ENCODE measurements at regions not wholly inside any gene's neighbourhood (a gene's known extent, or its start where the extent isn't known, plus 50 kb on each side); places are given as distances from the start of the nearest gene placed in this dataset.

DNA sequence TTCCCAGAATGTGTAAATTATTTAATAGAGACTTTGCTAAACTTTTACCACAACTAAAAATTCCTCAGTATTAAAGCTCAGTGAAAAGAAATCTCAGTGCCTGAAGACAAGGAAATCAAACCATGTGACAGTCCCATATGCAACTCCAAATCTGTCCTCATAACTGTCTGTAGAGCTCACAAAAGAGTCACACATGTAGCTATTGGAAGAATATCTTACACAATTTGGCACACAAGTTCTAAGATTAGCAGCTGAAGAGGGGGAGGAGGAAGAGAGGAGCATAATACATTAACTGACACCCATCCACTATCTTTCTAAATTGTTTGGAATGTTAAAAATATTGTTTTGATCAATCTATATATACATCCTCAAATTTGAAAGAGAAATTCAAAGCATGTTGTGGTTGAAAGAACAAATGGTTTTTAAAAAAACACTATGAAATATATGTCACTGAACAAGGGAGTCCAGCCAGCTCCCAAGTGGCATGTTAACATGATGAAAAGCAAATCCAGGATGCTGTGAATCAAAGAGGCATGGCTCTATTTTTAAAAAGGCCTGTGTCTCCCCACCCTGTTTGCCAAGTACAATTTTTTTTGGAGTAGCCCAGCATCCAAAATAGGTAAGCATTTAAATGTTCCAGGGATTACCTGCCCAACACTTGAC, 126.3 kb upstream of the NANOGP8 start:
- Histone ChIP-seq H3K36me3 (ENCODE audit: control insufficient read depth, insufficient read depth, low read length) (no peaks in the 10 kb centered on the region), H3K27ac (ENCODE audit: low read depth, low read length, severe bottlenecking) (no peak overlapping the region), H3K4me1 (ENCODE audit: control insufficient read depth, insufficient read depth, low read length, poor library complexity, severe bottlenecking) (no peaks in the 10 kb centered on the region), H3K9me3 (ENCODE audit: control insufficient read depth, low read length) (no peaks in the 10 kb centered on the region), H3K4me3 (ENCODE audit: extremely low read depth, insufficient read depth, low read length, poor library complexity, severe bottlenecking) (no peak overlapping the region)

DNA sequence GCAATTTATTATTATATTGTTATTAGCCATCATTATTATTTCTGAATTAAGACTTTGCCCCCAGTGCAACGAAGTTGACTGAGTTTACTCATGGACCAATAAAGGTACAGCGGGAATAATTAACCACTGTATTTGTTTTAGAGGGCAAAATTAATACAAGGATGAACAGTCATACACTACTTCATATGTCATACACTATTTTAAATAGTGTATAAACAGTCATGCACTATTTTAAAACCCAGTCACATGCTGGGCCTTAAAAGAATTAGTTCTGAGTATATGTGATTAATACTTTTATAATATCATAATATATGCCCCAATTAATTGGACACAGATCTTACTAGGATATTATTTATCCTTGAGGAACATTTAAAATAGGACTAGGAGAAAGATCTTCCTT, 125.3 kb upstream of the NANOGP8 start:
- H3K36me3 ChIP-seq (ENCODE audit: control insufficient read depth, insufficient read depth, low read length): no peaks in the 10 kb centered on the region
- H3K4me1 ChIP-seq (ENCODE audit: control insufficient read depth, insufficient read depth, low read length, poor library complexity, severe bottlenecking): no peaks in the 10 kb centered on the region
- no peaks in the 10 kb centered on the region for H3K9me3 ChIP-seq (ENCODE audit: control insufficient read depth, low read length)
- no CpG with 5 or more reads among the region's 2 CpGs for WGBS, 2 experiments (ENCODE audit: insufficient coverage in 2 of 2)
- H3K27ac ChIP-seq (ENCODE audit: low read depth, low read length, severe bottlenecking): no peak overlapping the region
- no peak overlapping the region for H3K4me3 ChIP-seq (ENCODE audit: extremely low read depth, insufficient read depth, low read length, poor library complexity, severe bottlenecking)

DNA sequence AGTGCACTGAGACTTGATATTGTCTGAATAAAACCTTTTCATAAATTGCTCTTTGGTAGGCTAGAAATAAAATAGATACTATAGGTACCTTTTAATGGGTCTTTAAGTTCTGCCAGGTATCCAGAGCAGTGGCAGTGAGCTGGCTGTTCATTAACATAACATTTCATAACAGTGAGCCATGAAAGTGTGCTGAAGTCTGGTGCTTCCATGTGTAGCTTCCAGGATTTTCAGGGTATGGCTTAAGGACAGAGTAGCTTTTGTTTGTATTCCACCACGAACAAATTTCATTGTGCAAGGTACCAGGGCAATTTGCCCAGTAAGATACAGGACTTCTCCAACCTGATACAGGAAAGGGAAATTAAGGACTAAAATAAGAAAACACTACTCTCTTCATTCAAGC, 124.7 kb upstream of the NANOGP8 start:
- no peak overlapping the region for H3K4me3 ChIP-seq (ENCODE audit: extremely low read depth, insufficient read depth, low read length, poor library complexity, severe bottlenecking)
- H3K4me1 ChIP-seq (ENCODE audit: control insufficient read depth, insufficient read depth, low read length, poor library complexity, severe bottlenecking): no peaks in the 10 kb centered on the region
- no peaks in the 10 kb centered on the region for H3K9me3 ChIP-seq (ENCODE audit: control insufficient read depth, low read length)
- no CpG with 5 or more reads among the region's 1 CpG for WGBS, 2 experiments (ENCODE audit: insufficient coverage in 2 of 2)
- H3K36me3 ChIP-seq (ENCODE audit: control insufficient read depth, insufficient read depth, low read length): no peaks in the 10 kb centered on the region
- H3K27ac ChIP-seq (ENCODE audit: low read depth, low read length, severe bottlenecking): no peak overlapping the region

DNA sequence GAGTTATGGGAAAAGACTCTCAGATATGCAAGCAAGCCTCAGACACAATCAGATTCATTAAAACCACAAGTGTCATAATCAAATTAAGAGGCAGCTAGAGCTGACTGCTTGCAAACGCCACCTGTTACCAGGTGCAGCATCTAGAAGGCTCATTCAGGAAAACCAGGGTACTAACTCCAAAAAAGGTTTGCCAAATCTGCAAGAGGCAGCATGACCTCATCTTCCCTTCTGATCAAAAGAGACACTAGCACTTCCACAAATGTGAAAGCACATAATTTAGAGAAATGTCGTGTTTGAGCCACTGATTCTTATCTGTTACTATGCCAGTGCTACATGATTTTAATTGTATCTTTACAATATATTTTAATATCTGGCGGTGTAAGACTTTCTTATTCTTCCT, 123.3 kb upstream of the NANOGP8 start:
- Histone ChIP-seq H3K9me3 (ENCODE audit: control insufficient read depth, low read length) (no peaks in the 10 kb centered on the region), H3K36me3 (ENCODE audit: control insufficient read depth, insufficient read depth, low read length) (no peaks in the 10 kb centered on the region), H3K27ac (ENCODE audit: low read depth, low read length, severe bottlenecking) (no peak overlapping the region), H3K4me3 (ENCODE audit: extremely low read depth, insufficient read depth, low read length, poor library complexity, severe bottlenecking) (no peak overlapping the region), H3K4me1 (ENCODE audit: control insufficient read depth, insufficient read depth, low read length, poor library complexity, severe bottlenecking) (no peaks in the 10 kb centered on the region)
- WGBS, 2 experiments (ENCODE audit: insufficient coverage in 2 of 2): 88 to 90% methylated on average over 1 of the region's 3 CpGs

DNA sequence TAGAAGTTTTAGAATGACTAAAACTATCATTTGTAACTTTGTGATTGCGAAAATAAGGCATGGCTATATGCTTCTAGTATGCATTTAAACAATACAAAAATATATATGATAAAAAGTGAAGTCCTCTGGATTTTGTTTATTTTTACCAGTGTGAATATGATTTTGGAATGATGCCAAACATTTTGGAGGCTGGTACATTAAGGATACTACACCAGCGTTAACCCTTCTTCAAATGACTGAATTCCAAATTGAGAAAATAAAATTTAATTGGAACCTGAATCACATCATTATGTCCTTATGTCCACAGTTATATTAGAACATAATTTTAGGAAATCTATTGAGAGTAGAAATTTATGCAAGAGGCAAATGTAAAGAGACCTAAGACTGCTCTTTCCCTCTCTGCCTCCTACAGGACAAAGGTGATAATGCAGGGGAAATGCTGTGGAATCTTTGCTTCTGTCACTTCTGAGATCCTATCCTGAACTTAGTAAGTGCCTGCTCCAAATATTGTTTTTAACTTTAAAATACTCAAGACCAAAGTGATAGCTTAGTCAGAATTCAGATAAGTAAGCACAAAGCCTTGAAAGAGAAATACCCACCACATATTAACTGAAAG, 121.1 kb upstream of the NANOGP8 start:
- WGBS, 2 experiments (ENCODE audit: insufficient coverage in 2 of 2): no CpG with 5 or more reads among the region's 2 CpGs
- Histone ChIP-seq H3K4me1 (ENCODE audit: control insufficient read depth, insufficient read depth, low read length, poor library complexity, severe bottlenecking) (no peaks in the 10 kb centered on the region), H3K36me3 (ENCODE audit: control insufficient read depth, insufficient read depth, low read length) (no peaks in the 10 kb centered on the region), H3K9me3 (ENCODE audit: control insufficient read depth, low read length) (no peaks in the 10 kb centered on the region), H3K4me3 (ENCODE audit: extremely low read depth, insufficient read depth, low read length, poor library complexity, severe bottlenecking) (no peak overlapping the region), H3K27ac (ENCODE audit: low read depth, low read length, severe bottlenecking) (no peak overlapping the region)

DNA sequence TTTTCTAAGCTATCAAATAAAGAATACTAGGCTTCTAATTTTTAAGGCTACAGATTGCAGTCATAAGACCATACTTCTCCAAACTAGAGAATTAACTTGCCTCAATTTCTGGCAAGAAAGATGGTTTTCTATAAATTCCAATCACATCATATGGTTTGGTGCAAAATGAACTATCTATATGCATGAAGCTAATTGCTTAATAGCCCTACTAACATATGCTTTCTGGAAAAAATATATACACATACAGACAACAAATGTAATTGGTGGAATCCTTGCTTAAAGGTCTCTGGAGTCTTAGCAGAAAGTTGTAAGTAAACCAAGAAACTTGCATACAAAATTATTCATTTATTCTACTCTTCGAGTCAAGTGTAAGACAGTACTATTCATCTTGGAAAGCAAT, 113.1 kb upstream of the NANOGP8 start:
- H3K36me3 ChIP-seq (ENCODE audit: control insufficient read depth, insufficient read depth, low read length): no peaks in the 10 kb centered on the region
- H3K4me1 ChIP-seq (ENCODE audit: control insufficient read depth, insufficient read depth, low read length, poor library complexity, severe bottlenecking): no peaks in the 10 kb centered on the region
- WGBS, 2 experiments (ENCODE audit: insufficient coverage in 2 of 2): no CpG with 5 or more reads among the region's 1 CpG
- H3K4me3 ChIP-seq (ENCODE audit: extremely low read depth, insufficient read depth, low read length, poor library complexity, severe bottlenecking): no peak overlapping the region
- H3K9me3 ChIP-seq (ENCODE audit: control insufficient read depth, low read length): no peaks in the 10 kb centered on the region
- H3K27ac ChIP-seq (ENCODE audit: low read depth, low read length, severe bottlenecking): no peak overlapping the region

DNA sequence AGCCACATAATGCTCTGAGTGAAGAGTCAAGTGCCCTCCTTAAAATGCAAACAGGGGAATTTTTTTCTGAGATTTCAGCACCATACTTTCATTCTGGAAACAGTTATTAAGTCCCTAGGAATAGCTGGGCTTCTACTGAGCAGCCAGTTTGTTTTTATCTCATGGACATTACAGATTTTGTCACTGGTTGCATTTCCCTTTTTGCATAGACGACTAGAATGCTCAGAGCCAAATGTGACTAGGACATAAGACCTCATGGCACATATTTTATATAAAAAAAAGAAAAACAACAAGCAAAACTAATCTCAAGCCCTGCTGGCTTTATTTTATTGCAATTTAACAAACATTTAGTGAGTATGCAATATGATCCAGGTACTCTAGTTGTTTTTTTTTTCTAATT, 112.7 kb upstream of the NANOGP8 start:
- H3K4me1 ChIP-seq (ENCODE audit: control insufficient read depth, insufficient read depth, low read length, poor library complexity, severe bottlenecking): no peaks in the 10 kb centered on the region
- H3K36me3 ChIP-seq (ENCODE audit: control insufficient read depth, insufficient read depth, low read length): no peaks in the 10 kb centered on the region
- no peak overlapping the region for H3K27ac ChIP-seq (ENCODE audit: low read depth, low read length, severe bottlenecking)
- H3K9me3 ChIP-seq (ENCODE audit: control insufficient read depth, low read length): no peaks in the 10 kb centered on the region
- WGBS, 2 experiments (ENCODE audit: insufficient coverage in 2 of 2): 86% methylated on average over 1 of the region's 1 CpG; no CpG with 5 or more reads in 1 of the 2 experiments
- no peak overlapping the region for H3K4me3 ChIP-seq (ENCODE audit: extremely low read depth, insufficient read depth, low read length, poor library complexity, severe bottlenecking)

DNA sequence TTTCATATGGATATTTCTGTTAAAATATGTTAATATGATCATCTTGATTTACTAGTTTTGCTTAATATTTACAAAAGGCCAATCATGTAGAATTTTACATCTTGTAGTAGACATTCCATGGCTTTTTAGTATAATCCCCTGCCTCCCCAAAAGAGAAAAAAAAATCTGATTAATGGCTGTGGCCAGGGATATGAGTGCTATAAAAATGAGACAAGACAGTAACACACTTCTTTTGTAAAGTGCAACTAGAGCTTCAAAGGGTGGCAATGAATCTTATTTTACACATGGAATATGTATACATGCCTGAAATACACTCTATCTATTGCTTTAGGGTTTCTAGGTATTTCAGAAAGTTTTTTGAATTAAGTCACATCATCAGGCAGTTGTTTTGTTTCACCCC, 112.2 kb upstream of the NANOGP8 start:
- Histone ChIP-seq H3K9me3 (ENCODE audit: control insufficient read depth, low read length) (peaks cover 2% of the 10 kb centered on the region), H3K27ac (ENCODE audit: low read depth, low read length, severe bottlenecking) (no peak overlapping the region), H3K4me3 (ENCODE audit: extremely low read depth, insufficient read depth, low read length, poor library complexity, severe bottlenecking) (no peak overlapping the region), H3K36me3 (ENCODE audit: control insufficient read depth, insufficient read depth, low read length) (no peaks in the 10 kb centered on the region), H3K4me1 (ENCODE audit: control insufficient read depth, insufficient read depth, low read length, poor library complexity, severe bottlenecking) (no peaks in the 10 kb centered on the region)

DNA sequence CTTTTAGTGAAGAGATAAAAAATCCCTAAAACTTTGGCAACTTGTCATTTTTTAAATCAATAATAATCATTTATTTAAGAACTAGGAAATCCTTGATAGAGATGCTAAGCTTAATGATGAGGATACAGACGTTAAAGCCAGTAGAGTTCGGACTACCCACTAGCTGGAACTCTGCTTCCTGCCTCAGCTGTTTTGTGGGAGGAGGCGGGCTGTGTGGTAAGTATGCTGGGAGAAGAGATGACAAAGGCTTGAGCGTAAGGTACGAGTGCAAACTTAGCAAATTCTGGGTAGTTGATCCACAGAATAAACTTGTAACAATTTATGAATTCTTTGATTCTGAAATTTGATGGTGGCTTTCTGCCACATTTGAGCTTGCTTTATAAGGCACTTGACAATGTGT, 111.2 kb upstream of the NANOGP8 start:
- no peaks in the 10 kb centered on the region for H3K36me3 ChIP-seq (ENCODE audit: control insufficient read depth, insufficient read depth, low read length)
- no peak overlapping the region for H3K4me3 ChIP-seq (ENCODE audit: extremely low read depth, insufficient read depth, low read length, poor library complexity, severe bottlenecking)
- no peak overlapping the region for H3K27ac ChIP-seq (ENCODE audit: low read depth, low read length, severe bottlenecking)
- 78 to 88% methylated on average over 3 to 5 of the region's 5 CpGs for WGBS, 2 experiments (ENCODE audit: insufficient coverage in 2 of 2)
- H3K9me3 ChIP-seq (ENCODE audit: control insufficient read depth, low read length): peaks cover 12% of the 10 kb centered on the region
- no peaks in the 10 kb centered on the region for H3K4me1 ChIP-seq (ENCODE audit: control insufficient read depth, insufficient read depth, low read length, poor library complexity, severe bottlenecking)

DNA sequence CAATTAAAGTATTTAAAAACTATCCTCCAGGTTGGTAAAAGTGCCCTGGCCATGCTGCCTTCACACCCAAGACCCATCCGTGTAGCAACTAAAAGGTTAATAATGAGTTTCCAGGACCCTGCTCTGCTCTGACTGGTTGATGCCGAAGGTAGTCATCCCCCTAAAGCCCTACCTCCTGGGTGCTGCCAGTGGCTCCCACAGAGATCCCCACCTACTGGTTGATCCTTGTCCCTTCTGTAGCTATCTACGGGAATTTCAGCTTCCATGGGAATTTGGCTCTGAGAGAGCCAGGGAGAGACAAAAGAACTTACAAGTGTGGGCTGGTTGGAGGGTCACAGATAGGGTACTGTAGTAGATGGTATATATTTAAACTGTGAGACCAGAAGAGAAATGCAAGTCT, 110.6 kb upstream of the NANOGP8 start:
- peaks cover 17% of the 10 kb centered on the region for H3K9me3 ChIP-seq (ENCODE audit: control insufficient read depth, low read length)
- H3K4me3 ChIP-seq (ENCODE audit: extremely low read depth, insufficient read depth, low read length, poor library complexity, severe bottlenecking): no peak overlapping the region
- no peak overlapping the region for H3K27ac ChIP-seq (ENCODE audit: low read depth, low read length, severe bottlenecking)
- WGBS, 2 experiments (ENCODE audit: insufficient coverage in 2 of 2): 79% methylated on average over 2 of the region's 3 CpGs
- H3K4me1 ChIP-seq (ENCODE audit: control insufficient read depth, insufficient read depth, low read length, poor library complexity, severe bottlenecking): no peaks in the 10 kb centered on the region
- no peaks in the 10 kb centered on the region for H3K36me3 ChIP-seq (ENCODE audit: control insufficient read depth, insufficient read depth, low read length)

DNA sequence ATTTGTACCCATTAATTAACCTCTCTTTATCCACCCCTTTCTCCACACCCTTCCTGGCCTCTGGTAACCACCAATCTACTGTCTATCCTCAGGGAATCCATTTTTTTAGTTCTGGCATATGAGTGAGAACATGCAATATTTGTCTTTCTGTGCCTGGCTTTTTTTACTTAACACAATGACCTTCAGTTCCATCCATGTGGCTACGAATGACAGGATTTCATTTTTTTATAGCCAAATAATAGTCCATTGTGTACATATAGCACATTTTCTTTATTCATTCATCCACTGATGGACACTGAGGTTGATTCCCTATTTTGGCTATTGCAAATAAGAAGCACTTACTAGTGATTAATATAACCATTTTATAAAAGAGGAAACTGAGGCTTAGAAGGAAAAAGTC, 109.9 kb upstream of the NANOGP8 start:
- no peaks in the 10 kb centered on the region for H3K4me1 ChIP-seq (ENCODE audit: control insufficient read depth, insufficient read depth, low read length, poor library complexity, severe bottlenecking)
- no peaks in the 10 kb centered on the region for H3K36me3 ChIP-seq (ENCODE audit: control insufficient read depth, insufficient read depth, low read length)
- no peak overlapping the region for H3K4me3 ChIP-seq (ENCODE audit: extremely low read depth, insufficient read depth, low read length, poor library complexity, severe bottlenecking)
- no CpG with 5 or more reads among the region's 1 CpG for WGBS, 2 experiments (ENCODE audit: insufficient coverage in 2 of 2)
- peaks cover 17% of the 10 kb centered on the region for H3K9me3 ChIP-seq (ENCODE audit: control insufficient read depth, low read length)
- no peak overlapping the region for H3K27ac ChIP-seq (ENCODE audit: low read depth, low read length, severe bottlenecking)

Measured in mesodermal cell (in vitro differentiated cells).